ENCODE measurements at regions not wholly inside any gene's neighbourhood (a gene's known extent, or its start where the extent isn't known, plus 50 kb on each side); places are given as distances from the start of the nearest gene placed in this dataset.

- Histone ChIP-seq H3K27me3 (replicated peaks; ENCODE audit: insufficient read depth, low read depth, low read length, poor library complexity) (no peaks in the 10 kb centered on the region), H3K9me3 (ENCODE audit: low read depth, low read length, poor library complexity, severe bottlenecking) (no peaks in the 10 kb centered on the region), H3K27ac (ENCODE audit: low read depth, low read length, poor library complexity, severe bottlenecking) (no peak overlapping the region), H3K4me1 (ENCODE audit: insufficient read depth, low read length, poor library complexity, severe bottlenecking) (no peaks in the 10 kb centered on the region), H3K4me3 (ENCODE audit: low read depth, low read length, poor library complexity, severe bottlenecking) (no peak overlapping the region), H3K36me3 (ENCODE audit: insufficient read depth, low read length, poor library complexity, severe bottlenecking) (no peaks in the 10 kb centered on the region)
- ChIA-PET CTCF (no interaction called here), POLR2A (ENCODE audit: low non-redundant PET) (no interaction called here)
- no peak for TF ChIP-seq EZH2 (IDR thresholded peaks at IDR 0.05; ENCODE audit: borderline replicate concordance, low read depth, low read length, poor library complexity, severe bottlenecking)
- TF ChIP-seq CTCF (conservative IDR thresholded peaks at IDR 0.05; ENCODE audit: low read depth, low read length), result no peak
- no peak for DNase-seq (ENCODE audit: low spot score)
- BruUV-seq (replicated peaks), result no TSS peak
- intact Hi-C loops (cut with micrococcal nuclease; ENCODE audit: unreplicated experiment), result no loop called here
Observed at GRCh38 chr11:26032241-26032640, 299.7 kb upstream of the ANO3 start.

- intact Hi-C loops (cut with micrococcal nuclease; ENCODE audit: unreplicated experiment), result no loop called here
- no TSS peak for BruUV-seq (replicated peaks)
- no peaks in the 10 kb centered on the region for H3K36me3 ChIP-seq (ENCODE audit: insufficient read depth, low read length, poor library complexity, severe bottlenecking)
- POLR2A ChIA-PET (ENCODE audit: low non-redundant PET), result no interaction called here
- no peak for TF ChIP-seq CTCF (conservative IDR thresholded peaks at IDR 0.05; ENCODE audit: low read depth, low read length)
- no peak for TF ChIP-seq EZH2 (IDR thresholded peaks at IDR 0.05; ENCODE audit: borderline replicate concordance, low read depth, low read length, poor library complexity, severe bottlenecking)
- CTCF ChIA-PET, result no interaction called here
- no peak for DNase-seq (ENCODE audit: low spot score)
- no peak overlapping the region for H3K4me3 ChIP-seq (ENCODE audit: low read depth, low read length, poor library complexity, severe bottlenecking)
- no peaks in the 10 kb centered on the region for H3K4me1 ChIP-seq (ENCODE audit: insufficient read depth, low read length, poor library complexity, severe bottlenecking)
- no peaks in the 10 kb centered on the region for H3K9me3 ChIP-seq (ENCODE audit: low read depth, low read length, poor library complexity, severe bottlenecking)
- no peak overlapping the region for H3K27ac ChIP-seq (ENCODE audit: low read depth, low read length, poor library complexity, severe bottlenecking)
- H3K27me3 ChIP-seq (replicated peaks; ENCODE audit: insufficient read depth, low read depth, low read length, poor library complexity), result no peaks in the 10 kb centered on the region
Observed at GRCh38 chr11:26035696-26036095, 296.2 kb upstream of the ANO3 start.

GRCh38 chr11:26037716-26038115, 294.2 kb upstream of the ANO3 start:
- POLR2A ChIA-PET (ENCODE audit: low non-redundant PET), result no interaction called here
- Histone ChIP-seq H3K4me3 (ENCODE audit: low read depth, low read length, poor library complexity, severe bottlenecking) (no peak overlapping the region), H3K27ac (ENCODE audit: low read depth, low read length, poor library complexity, severe bottlenecking) (no peak overlapping the region), H3K36me3 (ENCODE audit: insufficient read depth, low read length, poor library complexity, severe bottlenecking) (no peaks in the 10 kb centered on the region), H3K9me3 (ENCODE audit: low read depth, low read length, poor library complexity, severe bottlenecking) (no peaks in the 10 kb centered on the region), H3K27me3 (replicated peaks; ENCODE audit: insufficient read depth, low read depth, low read length, poor library complexity) (no peaks in the 10 kb centered on the region), H3K4me1 (ENCODE audit: insufficient read depth, low read length, poor library complexity, severe bottlenecking) (no peaks in the 10 kb centered on the region)
- DNase-seq (ENCODE audit: low spot score), result no peak
- intact Hi-C loops (cut with micrococcal nuclease; ENCODE audit: unreplicated experiment), result no loop called here
- BruUV-seq (replicated peaks), result no TSS peak
- CTCF ChIA-PET, result no interaction called here
- no peak for TF ChIP-seq CTCF (conservative IDR thresholded peaks at IDR 0.05; ENCODE audit: low read depth, low read length)
- TF ChIP-seq EZH2 (IDR thresholded peaks at IDR 0.05; ENCODE audit: borderline replicate concordance, low read depth, low read length, poor library complexity, severe bottlenecking), result no peak
